AG04449 (cell line): ENCODE measurements at regions not wholly inside any gene's neighbourhood (a gene's known extent, or its start where the extent isn't known, plus 50 kb on each side); places are given as distances from the start of the nearest gene placed in this dataset.

Experiments
- CTCF ChIA-PET: fragments of 350-600 bp; formaldehyde crosslinking; extraction: SDS; loops from one replicate; lab custom pipeline; 2021; ENCODE audit warnings: antibody characterized with exemption; lab: Yijun Ruan, JAX
- POLR2A ChIA-PET: fragments of 400-600, 350-600 bp; formaldehyde crosslinking; extraction: SDS; loops from one replicate; lab custom pipeline; 2020; ENCODE audit warnings: antibody characterized with exemption, inconsistent platforms; lab: Yijun Ruan, JAX
- DNase-seq: peaks from one replicate; pipeline ENCODE4 v3.0.0-alpha.2; 2010; ENCODE audit warnings: low read depth, low spot score
- H3K4me3 ChIP-seq: 2 replicates; pipeline ENCODE4 v1.5.1; 2011; ENCODE audit warnings: low read depth, mild to moderate bottlenecking, control low read depth, low read length
- TF ChIP-seq, protein P1 (sequence below): IDR thresholded peaks from one replicate; pipeline ENCODE4 v1.5.1; 2011; ENCODE audit warnings: mild to moderate bottlenecking, moderate library complexity, low read length, control low read depth, inconsistent platforms; ENCODE audit not compliant: insufficient read depth; ENCODE audit errors: missing control alignments

DNA sequence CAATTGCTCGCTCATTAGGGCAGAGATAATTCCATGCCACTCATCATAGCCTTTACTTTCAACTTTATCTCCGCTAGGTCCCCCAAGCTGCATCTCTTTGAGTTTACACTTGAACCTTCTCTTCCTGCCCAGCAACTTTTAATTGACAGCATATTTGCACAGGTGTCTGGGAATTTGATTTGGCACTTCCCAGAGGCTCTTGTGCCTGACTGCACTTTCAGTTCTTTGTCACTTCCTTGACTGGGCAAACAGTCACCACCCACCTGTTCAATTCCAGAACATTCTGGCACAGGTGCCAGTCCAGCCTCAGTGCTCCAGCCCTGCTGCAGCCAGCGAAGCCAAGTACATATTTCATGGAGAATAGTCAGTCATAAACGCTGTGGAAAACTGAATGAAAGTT, 110.1 kb upstream of the LRIG3 start:
- POLR2A ChIA-PET: no interaction called here
- no peak overlapping the region for H3K4me3 ChIP-seq
- CTCF ChIA-PET: no interaction called here
- no peak for DNase-seq
- TF ChIP-seq, protein P1, sequence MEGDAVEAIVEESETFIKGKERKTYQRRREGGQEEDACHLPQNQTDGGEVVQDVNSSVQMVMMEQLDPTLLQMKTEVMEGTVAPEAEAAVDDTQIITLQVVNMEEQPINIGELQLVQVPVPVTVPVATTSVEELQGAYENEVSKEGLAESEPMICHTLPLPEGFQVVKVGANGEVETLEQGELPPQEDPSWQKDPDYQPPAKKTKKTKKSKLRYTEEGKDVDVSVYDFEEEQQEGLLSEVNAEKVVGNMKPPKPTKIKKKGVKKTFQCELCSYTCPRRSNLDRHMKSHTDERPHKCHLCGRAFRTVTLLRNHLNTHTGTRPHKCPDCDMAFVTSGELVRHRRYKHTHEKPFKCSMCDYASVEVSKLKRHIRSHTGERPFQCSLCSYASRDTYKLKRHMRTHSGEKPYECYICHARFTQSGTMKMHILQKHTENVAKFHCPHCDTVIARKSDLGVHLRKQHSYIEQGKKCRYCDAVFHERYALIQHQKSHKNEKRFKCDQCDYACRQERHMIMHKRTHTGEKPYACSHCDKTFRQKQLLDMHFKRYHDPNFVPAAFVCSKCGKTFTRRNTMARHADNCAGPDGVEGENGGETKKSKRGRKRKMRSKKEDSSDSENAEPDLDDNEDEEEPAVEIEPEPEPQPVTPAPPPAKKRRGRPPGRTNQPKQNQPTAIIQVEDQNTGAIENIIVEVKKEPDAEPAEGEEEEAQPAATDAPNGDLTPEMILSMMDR: no peak

DNA sequence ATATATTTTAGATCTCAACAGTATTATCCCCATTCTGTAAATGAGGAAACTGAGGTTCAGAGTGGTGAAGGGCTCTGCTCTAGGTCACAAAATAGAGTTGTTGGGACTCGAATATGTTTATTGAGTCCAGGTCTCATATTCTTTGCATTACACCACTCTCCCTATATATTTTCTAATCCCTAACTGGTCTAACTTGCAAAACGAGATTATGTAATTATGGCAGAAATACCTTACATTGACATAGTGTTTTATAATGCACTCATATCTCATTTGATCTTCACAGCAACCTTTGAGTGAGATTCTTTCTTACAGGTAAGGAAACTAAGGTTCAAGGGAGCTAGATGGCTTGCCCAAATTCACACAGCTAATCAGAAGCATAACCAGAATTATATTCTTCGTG, 106.9 kb upstream of the LRIG3 start:
- H3K4me3 ChIP-seq: no peak overlapping the region
- no peak for DNase-seq
- CTCF ChIA-PET: no interaction called here

DNA sequence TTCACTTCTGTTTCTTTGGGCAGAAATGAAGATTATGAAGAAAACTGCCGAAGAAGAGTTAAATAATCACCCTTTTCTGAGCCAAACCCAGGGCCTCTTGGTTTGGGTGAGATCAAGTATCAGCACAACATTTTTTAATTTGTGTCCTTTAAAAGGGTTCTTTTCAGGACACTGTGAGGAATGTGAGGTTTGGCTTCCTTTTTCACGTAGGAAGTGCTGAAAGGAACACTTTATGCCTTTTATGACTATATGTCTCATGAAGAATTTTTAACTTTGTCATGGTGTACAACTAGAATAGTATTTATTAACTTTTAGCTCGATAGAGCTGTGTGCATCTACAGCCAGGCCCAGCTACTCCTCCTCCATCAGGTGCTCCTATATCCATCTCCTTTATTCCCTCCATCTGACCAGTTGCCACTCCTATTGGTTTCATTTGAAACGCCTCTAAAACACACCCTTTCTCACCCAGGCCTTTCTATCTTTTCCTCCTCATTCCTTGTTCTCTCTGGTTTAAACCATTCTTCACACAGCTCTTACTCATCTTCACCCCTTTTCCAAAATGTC, 103.6 kb upstream of the LRIG3 start:
- TF ChIP-seq, protein P1: no peak
- no peak overlapping the region for H3K4me3 ChIP-seq
- DNase-seq: no peak
- CTCF ChIA-PET: no interaction called here
- POLR2A ChIA-PET: no interaction called here

More for the DNA sequence above, 106.9 kb upstream of the LRIG3 start:
- TF ChIP-seq, protein P1: no peak
- POLR2A ChIA-PET: no interaction called here

DNA sequence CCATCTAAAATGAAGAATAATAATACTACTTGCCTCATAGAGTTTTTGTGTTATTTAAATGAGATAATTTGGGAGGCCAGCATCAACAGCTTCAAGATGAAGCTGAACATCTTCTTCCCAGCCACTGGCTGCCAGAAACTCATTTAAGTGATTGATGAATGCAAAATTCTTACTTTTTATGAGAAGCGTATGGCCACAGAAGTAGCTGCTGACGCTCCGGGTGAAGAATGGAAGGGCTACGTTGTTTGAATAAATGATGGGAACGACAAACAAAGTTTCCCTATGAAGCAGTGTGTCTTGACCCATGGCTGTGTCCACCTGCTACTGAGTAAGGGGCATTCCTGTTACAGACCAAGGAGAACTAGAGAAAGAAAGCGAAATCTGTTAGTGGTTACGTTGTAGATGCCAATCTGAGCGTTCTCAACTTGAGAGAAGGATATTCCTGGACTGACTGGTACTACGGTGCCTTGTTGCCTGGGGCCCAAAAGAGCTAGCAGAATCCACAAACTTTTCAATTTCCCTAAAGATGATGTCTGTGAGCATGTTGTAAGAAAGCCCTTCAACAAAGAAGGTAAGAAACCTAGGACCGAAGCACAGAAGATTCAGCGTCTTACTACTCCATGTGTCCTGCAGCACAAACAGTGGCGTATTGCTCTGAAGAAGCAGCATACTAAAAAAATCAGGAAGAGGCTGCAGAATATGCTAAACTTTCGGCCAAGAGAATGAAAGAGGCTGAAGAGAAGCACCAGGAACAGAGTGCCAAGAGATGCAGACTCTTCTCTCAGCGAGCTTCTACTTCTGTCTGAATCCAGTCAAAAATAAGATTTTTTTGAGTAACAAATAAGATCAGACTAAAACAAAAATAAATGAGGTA, 100.0 kb upstream of the LRIG3 start:
- CTCF ChIA-PET: interaction anchor here (0.6 kb wide), 1 partner anchor 16 kb away, joined by 3 read pairs; no protein-coding TSS in a partner anchor
- DNase-seq: no peak
- TF ChIP-seq, protein P1: no peak
- POLR2A ChIA-PET: no interaction called here
- no peak overlapping the region for H3K4me3 ChIP-seq

DNA sequence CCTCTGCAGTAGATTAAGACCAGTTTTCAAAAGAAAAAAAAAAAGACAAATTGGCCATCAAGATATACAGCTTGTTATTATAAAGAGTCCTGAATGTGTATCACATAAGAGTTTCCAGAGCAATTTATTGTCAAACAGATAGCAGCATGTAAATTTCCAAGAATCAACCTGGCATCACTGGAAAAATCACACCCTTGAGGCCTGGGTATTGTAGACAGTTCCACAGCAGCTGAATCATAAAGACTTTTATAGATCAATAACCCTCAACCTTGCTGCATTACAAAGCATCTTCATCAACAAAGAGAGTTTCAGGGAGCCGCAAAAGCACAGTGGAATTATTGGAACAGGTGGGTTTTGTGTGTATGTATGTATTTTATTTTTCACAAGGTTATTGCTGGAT, 94.6 kb upstream of the LRIG3 start:
- POLR2A ChIA-PET: no interaction called here

DNA sequence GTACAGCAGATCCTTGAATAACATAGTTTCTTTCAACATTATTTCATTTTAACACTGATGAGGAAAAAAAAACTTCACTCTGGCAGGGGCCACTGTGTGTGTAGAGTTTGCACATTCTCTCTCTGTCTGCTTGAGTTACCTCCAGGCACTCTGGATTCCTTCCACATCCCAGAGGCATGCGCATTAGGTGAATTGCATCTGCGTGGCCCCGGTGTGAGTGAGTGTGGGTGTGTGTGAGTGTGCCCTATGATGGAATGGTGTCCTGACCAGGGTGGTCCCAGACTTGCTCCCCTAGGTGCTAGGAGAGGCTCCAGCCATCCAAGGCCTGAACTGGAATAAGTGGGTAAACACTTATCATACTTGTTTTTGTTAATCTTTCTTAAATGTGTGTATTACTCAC, 90.6 kb upstream of the LRIG3 start:
- ChIA-PET POLR2A (no interaction called here), CTCF (no interaction called here)
- no peak overlapping the region for H3K4me3 ChIP-seq
- TF ChIP-seq, protein P1: no peak
- DNase-seq: no peak

More for the DNA sequence above, 94.6 kb upstream of the LRIG3 start:
- TF ChIP-seq, protein P1: no peak
- H3K4me3 ChIP-seq: no peak overlapping the region
- DNase-seq: no peak
- CTCF ChIA-PET: no interaction called here
